GM19452 (cell line): ENCODE measurements at regions not wholly inside any gene's neighbourhood (a gene's known extent, or its start where the extent isn't known, plus 50 kb on each side); places are given as distances from the start of the nearest gene placed in this dataset.

ENCODE experiments used
- ATAC-seq: cut with Tn5 transposase; IDR thresholded peaks from one replicate; pipeline ENCODE4 v1.9.1; 2021; ENCODE audit not compliant: unreplicated experiment

- ATAC-seq = no peak
Observed at GRCh38 chr5:146940295-146940694, 61.7 kb upstream of the PPP2R2B start.

GRCh38 chr5:146944019-146944418 is 65.5 kb upstream of the PPP2R2B start:
- no peak for ATAC-seq

GRCh38 chr5:146944764-146945616 is 66.4 kb upstream of the PPP2R2B start:
- no peak for ATAC-seq

GRCh38 chr5:146945617-146946084 is 67.1 kb upstream of the PPP2R2B start:
- ATAC-seq = no peak

- ATAC-seq = no peak
Observed at GRCh38 chr5:146947181-146947941, 68.8 kb upstream of the PPP2R2B start.

- no peak for ATAC-seq
Observed at GRCh38 chr5:146948666-146949065, 70.1 kb upstream of the PPP2R2B start.

GRCh38 chr5:146952168-146952567 is 73.6 kb upstream of the PPP2R2B start:
- no peak for ATAC-seq

- ATAC-seq = no peak
Observed at GRCh38 chr5:146956217-146956616, 77.7 kb upstream of the PPP2R2B start.

GRCh38 chr5:146959360-146959759 is 80.8 kb upstream of the PPP2R2B start:
- no peak for ATAC-seq

GRCh38 chr5:146962801-146963355 is 84.3 kb upstream of the PPP2R2B start:
- ATAC-seq = no peak

GRCh38 chr5:146965761-146966659 is 87.5 kb upstream of the PPP2R2B start:
- peak; percentile 98 for ATAC-seq

GRCh38 chr5:146967646-146968045 is 89.1 kb upstream of the PPP2R2B start:
- no peak for ATAC-seq

GRCh38 chr5:146971401-146971800 is 92.8 kb upstream of the PPP2R2B start:
- ATAC-seq = no peak

- ATAC-seq = no peak
Observed at GRCh38 chr5:146986469-146986868, 107.9 kb upstream of the PPP2R2B start.

GRCh38 chr5:146993876-146994530 is 115.4 kb upstream of the PPP2R2B start:
- no peak for ATAC-seq

GRCh38 chr5:146995878-146996277 is 117.3 kb upstream of the PPP2R2B start:
- no peak for ATAC-seq

GRCh38 chr5:147015405-147015804 is 136.8 kb upstream of the PPP2R2B start:
- ATAC-seq = no peak

- no peak for ATAC-seq
Observed at GRCh38 chr5:147017191-147017590, 138.6 kb upstream of the PPP2R2B start.

- no peak for ATAC-seq
Observed at GRCh38 chr5:147017621-147018020, 139.1 kb upstream of the PPP2R2B start.

GRCh38 chr5:147018812-147019211 is 140.3 kb upstream of the PPP2R2B start:
- no peak for ATAC-seq
